ENCODE measurements at regions not wholly inside any gene's neighbourhood (a gene's known extent, or its start where the extent isn't known, plus 50 kb on each side); places are given as distances from the start of the nearest gene placed in this dataset.

GRCh38 chr3:144708437-144708836, 736.8 kb downstream of the DIPK2A start:
- H3K4me1 ChIP-seq (ENCODE audit: insufficient read depth, low read length): no peaks in the 10 kb centered on the region
- no peaks in the 10 kb centered on the region for H3K27me3 ChIP-seq (ENCODE audit: insufficient read depth, low read length)
- TF ChIP-seq EZH2 (IDR thresholded peaks at IDR 0.05; ENCODE audit: insufficient read depth, low read length): no peak
- no peak for TF ChIP-seq CTCF (IDR thresholded peaks at IDR 0.05; ENCODE audit: insufficient read depth, low read depth, low read length)
- H3K4me2 ChIP-seq (ENCODE audit: low read length): no peak overlapping the region
- Mint-ChIP-seq H3K4me3 (ENCODE audit: unreplicated experiment) (no peak overlapping the region), H3K36me3 (ENCODE audit: low read depth, unreplicated experiment) (no peaks in the 10 kb centered on the region), H3K27me3 (ENCODE audit: low read depth, unreplicated experiment) (no peaks in the 10 kb centered on the region), H3K9me3 (ENCODE audit: unreplicated experiment) (no peaks in the 10 kb centered on the region), H3K27ac (ENCODE audit: unreplicated experiment) (no peak overlapping the region), H3K4me1 (ENCODE audit: low read depth, unreplicated experiment) (no peaks in the 10 kb centered on the region)
- no peaks in the 10 kb centered on the region for H3K9me3 ChIP-seq (ENCODE audit: insufficient read depth, low read depth, low read length)
- H3K4me3 ChIP-seq (ENCODE audit: insufficient read depth, low read depth, low read length): no peak overlapping the region
- DNase-seq (ENCODE audit: low read depth) (no peak), FAIRE-seq (no peak)
- no peak overlapping the region for H2AFZ ChIP-seq (ENCODE audit: low read depth, low read length)
- H3K9ac ChIP-seq (ENCODE audit: low read length): no peak overlapping the region
- H3K79me2 ChIP-seq (ENCODE audit: insufficient read depth, low read length): no peaks in the 10 kb centered on the region
- no peaks in the 10 kb centered on the region for H3K36me3 ChIP-seq (ENCODE audit: insufficient read depth, low read length)
- H4K20me1 ChIP-seq (ENCODE audit: insufficient read depth, low read length): no peaks in the 10 kb centered on the region
- H3K27ac ChIP-seq (ENCODE audit: low read depth, low read length): no peak overlapping the region

DNA sequence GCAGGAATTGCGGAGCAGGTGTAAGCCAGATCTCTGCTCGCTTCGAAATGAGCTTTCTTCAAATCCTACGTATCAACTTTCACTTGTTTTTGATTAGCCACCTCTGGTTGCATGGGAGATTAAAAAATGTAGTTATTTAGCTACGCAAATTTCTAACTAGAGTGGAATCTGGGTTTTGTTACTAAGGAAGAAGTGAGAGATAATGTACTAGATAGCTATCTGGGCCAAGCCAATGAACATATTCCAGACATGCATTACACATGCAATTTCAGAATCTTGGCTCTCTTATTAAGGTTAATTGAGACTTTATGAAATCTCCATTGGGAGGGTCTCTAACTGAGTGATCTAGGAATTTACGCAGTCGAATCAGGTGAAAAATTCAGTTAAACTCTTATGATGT, 765.7 kb downstream of the DIPK2A start:
- Histone ChIP-seq H3K4me1 (ENCODE audit: insufficient read depth, low read length) (no peaks in the 10 kb centered on the region), H3K36me3 (ENCODE audit: insufficient read depth, low read length) (no peaks in the 10 kb centered on the region), H3K4me2 (ENCODE audit: low read length) (no peak overlapping the region), H4K20me1 (ENCODE audit: insufficient read depth, low read length) (no peaks in the 10 kb centered on the region), H3K79me2 (ENCODE audit: insufficient read depth, low read length) (no peaks in the 10 kb centered on the region), H3K27me3 (ENCODE audit: insufficient read depth, low read length) (no peaks in the 10 kb centered on the region), H3K9ac (ENCODE audit: low read length) (no peak overlapping the region), H3K4me3 (ENCODE audit: insufficient read depth, low read depth, low read length) (no peak overlapping the region), H3K27ac (ENCODE audit: low read depth, low read length) (no peak overlapping the region), H3K9me3 (ENCODE audit: insufficient read depth, low read depth, low read length) (no peaks in the 10 kb centered on the region), H2AFZ (ENCODE audit: low read depth, low read length) (no peak overlapping the region)
- DNase-seq (ENCODE audit: low read depth): no peak
- Mint-ChIP-seq H3K36me3 (ENCODE audit: low read depth, unreplicated experiment) (no peaks in the 10 kb centered on the region), H3K4me1 (ENCODE audit: low read depth, unreplicated experiment) (no peaks in the 10 kb centered on the region), H3K4me3 (ENCODE audit: unreplicated experiment) (no peak overlapping the region), H3K27ac (ENCODE audit: unreplicated experiment) (no peak overlapping the region), H3K9me3 (ENCODE audit: unreplicated experiment) (no peaks in the 10 kb centered on the region), H3K27me3 (ENCODE audit: low read depth, unreplicated experiment) (no peaks in the 10 kb centered on the region)
- no peak for FAIRE-seq
- no peak for TF ChIP-seq CTCF (IDR thresholded peaks at IDR 0.05; ENCODE audit: insufficient read depth, low read depth, low read length)
- no peak for TF ChIP-seq EZH2 (IDR thresholded peaks at IDR 0.05; ENCODE audit: insufficient read depth, low read length)

DNA sequence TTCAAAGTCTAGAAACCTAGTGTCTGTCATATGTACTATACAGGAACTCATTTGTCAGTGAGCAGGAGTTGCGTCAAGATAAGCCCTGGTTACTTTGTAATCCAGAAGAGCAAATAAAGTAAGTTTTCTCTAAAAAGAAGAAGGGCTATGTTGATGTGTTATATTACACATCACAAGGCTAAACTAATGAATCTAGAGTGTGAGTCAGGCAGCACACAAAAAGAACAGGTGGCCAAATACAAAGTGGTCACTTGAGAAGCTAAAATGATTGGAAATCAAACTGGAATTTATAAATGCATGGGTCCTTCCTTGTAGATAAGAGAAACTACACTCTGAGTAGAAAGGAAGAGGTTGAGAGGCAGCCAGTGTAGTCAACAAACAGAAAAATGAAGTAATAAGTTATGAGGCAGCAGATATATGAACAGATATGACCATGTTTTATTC, 771.6 kb downstream of the DIPK2A start:
- Histone ChIP-seq H3K4me1 (ENCODE audit: insufficient read depth, low read length) (no peaks in the 10 kb centered on the region), H3K27ac (ENCODE audit: low read depth, low read length) (no peak overlapping the region), H4K20me1 (ENCODE audit: insufficient read depth, low read length) (no peaks in the 10 kb centered on the region), H2AFZ (ENCODE audit: low read depth, low read length) (no peak overlapping the region), H3K4me3 (ENCODE audit: insufficient read depth, low read depth, low read length) (no peak overlapping the region), H3K9ac (ENCODE audit: low read length) (no peak overlapping the region), H3K36me3 (ENCODE audit: insufficient read depth, low read length) (no peaks in the 10 kb centered on the region), H3K27me3 (ENCODE audit: insufficient read depth, low read length) (no peaks in the 10 kb centered on the region), H3K9me3 (ENCODE audit: insufficient read depth, low read depth, low read length) (no peaks in the 10 kb centered on the region), H3K4me2 (ENCODE audit: low read length) (no peak overlapping the region), H3K79me2 (ENCODE audit: insufficient read depth, low read length) (no peaks in the 10 kb centered on the region)
- Mint-ChIP-seq H3K4me1 (ENCODE audit: low read depth, unreplicated experiment) (no peaks in the 10 kb centered on the region), H3K4me3 (ENCODE audit: unreplicated experiment) (no peak overlapping the region), H3K27ac (ENCODE audit: unreplicated experiment) (no peak overlapping the region), H3K9me3 (ENCODE audit: unreplicated experiment) (no peaks in the 10 kb centered on the region), H3K36me3 (ENCODE audit: low read depth, unreplicated experiment) (no peaks in the 10 kb centered on the region), H3K27me3 (ENCODE audit: low read depth, unreplicated experiment) (no peaks in the 10 kb centered on the region)
- FAIRE-seq: no peak
- no peak for DNase-seq (ENCODE audit: low read depth)
- TF ChIP-seq CTCF (IDR thresholded peaks at IDR 0.05; ENCODE audit: insufficient read depth, low read depth, low read length): no peak
- TF ChIP-seq EZH2 (IDR thresholded peaks at IDR 0.05; ENCODE audit: insufficient read depth, low read length): no peak

All from astrocyte (in vitro differentiated cells and primary cell).